ENCODE measurements at regions not wholly inside any gene's neighbourhood (a gene's known extent, or its start where the extent isn't known, plus 50 kb on each side); places are given as distances from the start of the nearest gene placed in this dataset.

- TF ChIP-seq CTCF (IDR thresholded peaks at IDR 0.05; ENCODE audit: low read depth, low read length) (no peak), POLR2A (IDR thresholded peaks at IDR 0.05; ENCODE audit: extremely low read depth, insufficient read length) (no peak), MAX (IDR thresholded peaks at IDR 0.05; ENCODE audit: low read depth, low read length) (no peak), MYC (IDR thresholded peaks at IDR 0.05; ENCODE audit: low read depth, low read length) (no peak)
These were observed 1589.5 kb upstream of the PIK3C3 start for GRCh38 chr18:40365526-40365925.
